ENCODE measurements at regions not wholly inside any gene's neighbourhood (a gene's known extent, or its start where the extent isn't known, plus 50 kb on each side); places are given as distances from the start of the nearest gene placed in this dataset.

DNA sequence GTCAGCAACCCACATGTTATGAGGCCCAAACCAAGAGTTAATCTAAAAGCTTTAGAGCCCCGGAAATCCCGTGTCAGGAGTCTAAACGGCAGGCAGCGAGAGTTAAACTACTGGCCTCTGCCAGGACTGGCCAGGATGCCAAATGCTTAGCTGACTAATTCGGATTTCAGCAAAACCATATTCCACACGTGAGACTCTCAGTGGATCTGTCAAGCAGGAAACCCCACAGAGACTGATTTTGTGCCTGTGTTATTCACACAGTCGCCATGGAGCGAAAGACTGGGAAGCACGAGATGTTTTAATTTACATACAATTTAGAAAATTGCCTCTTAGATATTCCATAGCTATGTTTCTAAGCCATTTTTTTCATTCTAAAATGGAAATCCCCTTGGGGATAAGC lies 152.9 kb downstream of the RNASET2 start:
- TF ChIP-seq CTCF (conservative IDR thresholded peaks at IDR 0.05; ENCODE audit: low read length) = no peak
- TF ChIP-seq EZH2phosphoT487 (IDR thresholded peaks at IDR 0.05; ENCODE audit: borderline replicate concordance) = no peak
- peaks cover 10% of the 10 kb centered on the region; the same call in 1 of the 2 replicates for H3K9me3 ChIP-seq (ENCODE audit: insufficient read depth, low read depth, low read length)
- no peak overlapping the region for H3K4me3 ChIP-seq (ENCODE audit: low read length, poor library complexity, severe bottlenecking)
- no peaks in the 10 kb centered on the region for H3F3A ChIP-seq (ENCODE audit: low read depth)
- H3K36me3 ChIP-seq (ENCODE audit: insufficient read depth, low read length) = no peaks in the 10 kb centered on the region
- no peaks in the 10 kb centered on the region for H3K4me1 ChIP-seq (ENCODE audit: insufficient read depth, low read length, poor library complexity, severe bottlenecking)
- no peaks in the 10 kb centered on the region for H3K9me2 ChIP-seq (replicated peaks; ENCODE audit: low read depth, low read length)
- no peak overlapping the region for H3K9ac ChIP-seq (ENCODE audit: low read depth, low read length, poor library complexity, severe bottlenecking)
- no peaks in the 10 kb centered on the region for H3K27me3 ChIP-seq (ENCODE audit: insufficient read depth, low read length, poor library complexity, severe bottlenecking)
- no peak overlapping the region for H3K4me2 ChIP-seq (ENCODE audit: low read depth, low read length, poor library complexity, severe bottlenecking)
- H4K20me1 ChIP-seq (ENCODE audit: insufficient read depth, low read length, poor library complexity, severe bottlenecking) = no peaks in the 10 kb centered on the region
- H2AFZ ChIP-seq (ENCODE audit: low read length) = no peak overlapping the region
- H3K79me2 ChIP-seq (ENCODE audit: insufficient read depth, low read length) = no peaks in the 10 kb centered on the region

- H3K9ac ChIP-seq (ENCODE audit: low read depth, low read length, poor library complexity, severe bottlenecking) = no peak overlapping the region
- no peaks in the 10 kb centered on the region for H3K9me2 ChIP-seq (replicated peaks; ENCODE audit: low read depth, low read length)
- H3K36me3 ChIP-seq (ENCODE audit: insufficient read depth, low read length) = no peaks in the 10 kb centered on the region
- H3K4me1 ChIP-seq (ENCODE audit: insufficient read depth, low read length, poor library complexity, severe bottlenecking) = no peaks in the 10 kb centered on the region
- no peaks in the 10 kb centered on the region for H3K79me2 ChIP-seq (ENCODE audit: insufficient read depth, low read length)
- no peak overlapping the region for H2AFZ ChIP-seq (ENCODE audit: low read length)
- H3K9me3 ChIP-seq (ENCODE audit: insufficient read depth, low read depth, low read length) = peaks cover 10% of the 10 kb centered on the region; the same call in 1 of the 2 replicates
- no peak overlapping the region for H3K4me2 ChIP-seq (ENCODE audit: low read depth, low read length, poor library complexity, severe bottlenecking)
- no peak for TF ChIP-seq CTCF (conservative IDR thresholded peaks at IDR 0.05; ENCODE audit: low read length)
- TF ChIP-seq EZH2phosphoT487 (IDR thresholded peaks at IDR 0.05; ENCODE audit: borderline replicate concordance) = no peak
- no peak overlapping the region for H3K4me3 ChIP-seq (ENCODE audit: low read length, poor library complexity, severe bottlenecking)
- H3F3A ChIP-seq (ENCODE audit: low read depth) = no peaks in the 10 kb centered on the region
- H4K20me1 ChIP-seq (ENCODE audit: insufficient read depth, low read length, poor library complexity, severe bottlenecking) = no peaks in the 10 kb centered on the region
- no peaks in the 10 kb centered on the region for H3K27me3 ChIP-seq (ENCODE audit: insufficient read depth, low read length, poor library complexity, severe bottlenecking)
These were observed 153.9 kb downstream of the RNASET2 start for GRCh38 chr6:166802401-166802800.

DNA sequence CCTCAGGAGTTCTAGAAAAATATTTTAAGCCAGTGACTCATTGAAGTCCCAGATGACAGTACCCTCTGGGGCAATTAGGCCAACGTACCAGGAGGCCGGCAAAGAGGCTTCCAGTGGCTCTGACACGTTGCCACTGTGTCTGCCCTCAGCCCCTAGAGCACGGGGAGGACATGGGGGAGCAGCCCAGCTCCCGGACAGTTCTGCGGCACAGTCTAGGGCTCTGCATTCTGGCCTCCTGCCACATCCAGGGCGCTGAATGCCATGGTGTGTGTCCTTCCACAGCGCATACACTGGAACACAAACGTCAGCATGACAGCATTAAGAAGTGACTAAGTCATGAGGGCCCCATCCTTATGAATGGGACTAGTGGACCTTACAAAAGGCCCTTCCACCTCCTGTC lies 156.2 kb downstream of the RNASET2 start:
- Histone ChIP-seq H2AFZ (ENCODE audit: low read length) (no peak overlapping the region), H3K4me1 (ENCODE audit: insufficient read depth, low read length, poor library complexity, severe bottlenecking) (no peaks in the 10 kb centered on the region), H3K27me3 (ENCODE audit: insufficient read depth, low read length, poor library complexity, severe bottlenecking) (no peaks in the 10 kb centered on the region), H3F3A (ENCODE audit: low read depth) (no peaks in the 10 kb centered on the region), H3K9me3 (ENCODE audit: insufficient read depth, low read depth, low read length) (no peaks in the 10 kb centered on the region; the same call in 1 of the 2 replicates), H3K36me3 (ENCODE audit: insufficient read depth, low read length) (no peaks in the 10 kb centered on the region), H4K20me1 (ENCODE audit: insufficient read depth, low read length, poor library complexity, severe bottlenecking) (no peaks in the 10 kb centered on the region), H3K9ac (ENCODE audit: low read depth, low read length, poor library complexity, severe bottlenecking) (no peak overlapping the region), H3K4me2 (ENCODE audit: low read depth, low read length, poor library complexity, severe bottlenecking) (no peak overlapping the region), H3K79me2 (ENCODE audit: insufficient read depth, low read length) (no peaks in the 10 kb centered on the region), H3K4me3 (ENCODE audit: low read length, poor library complexity, severe bottlenecking) (no peak overlapping the region), H3K9me2 (replicated peaks; ENCODE audit: low read depth, low read length) (no peaks in the 10 kb centered on the region)
- TF ChIP-seq EZH2phosphoT487 (IDR thresholded peaks at IDR 0.05; ENCODE audit: borderline replicate concordance) = no peak
- no peak for TF ChIP-seq CTCF (conservative IDR thresholded peaks at IDR 0.05; ENCODE audit: low read length)

Measured in Loucy (cell line).